GM18498 (cell line): ENCODE measurements at regions not wholly inside any gene's neighbourhood (a gene's known extent, or its start where the extent isn't known, plus 50 kb on each side); places are given as distances from the start of the nearest gene placed in this dataset.

Experiments used
- ATAC-seq: cut with Tn5 transposase; IDR thresholded peaks from one replicate; pipeline ENCODE4 v1.9.1; 2021; ENCODE audit warnings: mild to moderate bottlenecking, moderate library complexity; ENCODE audit not compliant: unreplicated experiment

GRCh38 chrX:39117101-39117500 is 315.8 kb downstream of the MID1IP1 start:
- no peak for ATAC-seq

- ATAC-seq = no peak
Observed at GRCh38 chrX:39121903-39122302, 320.6 kb downstream of the MID1IP1 start.

- ATAC-seq = no peak
Observed at GRCh38 chrX:39125834-39126233, 324.6 kb downstream of the MID1IP1 start.

- no peak for ATAC-seq
Observed at GRCh38 chrX:39133971-39134370, 332.7 kb downstream of the MID1IP1 start.

- ATAC-seq = no peak
Observed at GRCh38 chrX:39137363-39137954, 336.2 kb downstream of the MID1IP1 start.

- no peak for ATAC-seq
Observed at GRCh38 chrX:39140581-39140980, 339.3 kb downstream of the MID1IP1 start.

GRCh38 chrX:39144323-39144722 is 343.1 kb downstream of the MID1IP1 start:
- ATAC-seq = peak; percentile 85

GRCh38 chrX:39144956-39145355 is 343.7 kb downstream of the MID1IP1 start:
- peak; percentile 48 for ATAC-seq

GRCh38 chrX:39145859-39146258 is 344.6 kb downstream of the MID1IP1 start:
- no peak for ATAC-seq

- no peak for ATAC-seq
Observed at GRCh38 chrX:39149761-39150160, 348.5 kb downstream of the MID1IP1 start.

GRCh38 chrX:39150220-39150619 is 349.0 kb downstream of the MID1IP1 start:
- ATAC-seq = no peak

- no peak for ATAC-seq
Observed at GRCh38 chrX:39150621-39151020, 349.4 kb downstream of the MID1IP1 start.

GRCh38 chrX:39152106-39152649 is 350.9 kb downstream of the MID1IP1 start:
- no peak for ATAC-seq

- ATAC-seq = no peak
Observed at GRCh38 chrX:39156051-39156450, 354.8 kb downstream of the MID1IP1 start.

GRCh38 chrX:39157006-39157405 is 355.7 kb downstream of the MID1IP1 start:
- no peak for ATAC-seq

- ATAC-seq = no peak
Observed at GRCh38 chrX:39157796-39158195, 356.5 kb downstream of the MID1IP1 start.

- ATAC-seq = peak; percentile 51
Observed at GRCh38 chrX:39158801-39159657, 357.8 kb downstream of the MID1IP1 start.

- ATAC-seq = no peak
Observed at GRCh38 chrX:39159921-39160507, 358.8 kb downstream of the MID1IP1 start.

GRCh38 chrX:39161611-39162255 is 360.5 kb downstream of the MID1IP1 start:
- no peak for ATAC-seq

- ATAC-seq = no peak
Observed at GRCh38 chrX:39162322-39162735, 361.1 kb downstream of the MID1IP1 start.

GRCh38 chrX:39163581-39164126 is 362.4 kb downstream of the MID1IP1 start:
- no peak for ATAC-seq
